Adipocyte (in vitro differentiated cells): ENCODE measurements at regions not wholly inside any gene's neighbourhood (a gene's known extent, or its start where the extent isn't known, plus 50 kb on each side); places are given as distances from the start of the nearest gene placed in this dataset.
A peak's percentile ranks its signal among the peaks of the same experiment; 100 is the strongest.

ENCODE experiments used
- DNase-seq: peaks from one replicate; pipeline ENCODE4 v3.0.0-alpha.2; 2015; ENCODE audit warnings: low read depth
- H3K27me3 ChIP-seq: replicated peaks from 2 replicates; pipeline ENCODE4 v1.7.0; 2013; ENCODE audit warnings: mild to moderate bottlenecking, low read length, moderate library complexity; ENCODE audit not compliant: control insufficient read depth, insufficient read depth
- H3K36me3 ChIP-seq: 2 replicates; pipeline ENCODE4 v1.7.0; 2013; ENCODE audit warnings: low read length, mild to moderate bottlenecking, moderate library complexity; ENCODE audit not compliant: control insufficient read depth, insufficient read depth, severe bottlenecking
- H3K4me1 ChIP-seq: 2 replicates; pipeline ENCODE4 v1.7.0; 2013; ENCODE audit warnings: mild to moderate bottlenecking, low read length, moderate library complexity; ENCODE audit not compliant: control insufficient read depth, insufficient read depth
- H3K4me3 ChIP-seq: 2 replicates; pipeline ENCODE4 v1.7.0; 2013; ENCODE audit warnings: mild to moderate bottlenecking, low read length, moderate library complexity
- H3K9ac ChIP-seq: 2 replicates; pipeline ENCODE4 v1.7.0; 2013; ENCODE audit warnings: mild to moderate bottlenecking, low read length, moderate library complexity
- H3K9me3 ChIP-seq: 2 replicates; pipeline ENCODE4 v1.7.0; 2013; ENCODE audit warnings: mild to moderate bottlenecking, low read length, moderate library complexity; ENCODE audit not compliant: control insufficient read depth

DNA sequence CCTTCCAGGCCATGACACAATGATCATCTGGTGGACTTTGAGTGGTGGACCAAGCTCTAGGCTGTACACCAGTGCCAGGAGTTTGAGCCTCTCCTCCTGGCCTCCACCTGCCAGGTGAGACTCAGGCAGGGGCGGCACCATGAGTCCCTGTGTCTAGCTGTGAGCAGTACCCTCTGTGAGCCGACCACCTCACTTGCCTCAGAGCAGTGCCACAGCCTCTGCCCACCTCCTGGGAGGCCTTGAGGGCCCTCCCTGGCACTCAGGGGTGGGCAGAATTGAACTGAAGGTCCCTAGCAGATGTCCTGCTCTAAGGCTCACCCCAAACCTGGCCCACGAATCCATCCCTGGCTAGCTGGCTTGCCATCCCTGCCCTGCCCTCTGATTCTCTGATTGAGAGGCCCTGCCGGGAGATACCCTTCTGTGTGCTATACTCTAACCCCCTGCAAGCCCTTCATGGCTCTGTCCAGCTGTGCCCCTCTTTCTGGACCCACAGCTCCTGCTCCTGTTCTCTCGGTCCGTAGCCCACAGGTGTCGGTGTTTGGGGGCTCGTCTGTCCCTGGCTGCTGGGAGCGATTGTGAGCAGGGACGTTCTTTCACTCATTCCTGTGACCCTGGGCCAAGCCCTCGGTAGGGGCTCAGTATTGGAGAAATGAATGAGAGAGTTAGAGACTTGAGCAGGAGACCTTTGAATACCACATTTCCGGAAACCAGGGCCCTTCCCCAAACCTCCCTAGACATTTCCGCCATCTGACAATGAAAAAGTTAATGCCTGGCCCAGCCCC is 70.0 kb downstream of the INHBB start:
- Histone ChIP-seq H3K9me3 (peaks cover 12% of the 10 kb centered on the region), H3K36me3 (no peaks in the 10 kb centered on the region), H3K4me3 (no peak overlapping the region), H3K4me1 (no peaks in the 10 kb centered on the region), H3K27me3 (peaks cover 46% of the 10 kb centered on the region), H3K9ac (no peak overlapping the region)
- no peak for DNase-seq

DNA sequence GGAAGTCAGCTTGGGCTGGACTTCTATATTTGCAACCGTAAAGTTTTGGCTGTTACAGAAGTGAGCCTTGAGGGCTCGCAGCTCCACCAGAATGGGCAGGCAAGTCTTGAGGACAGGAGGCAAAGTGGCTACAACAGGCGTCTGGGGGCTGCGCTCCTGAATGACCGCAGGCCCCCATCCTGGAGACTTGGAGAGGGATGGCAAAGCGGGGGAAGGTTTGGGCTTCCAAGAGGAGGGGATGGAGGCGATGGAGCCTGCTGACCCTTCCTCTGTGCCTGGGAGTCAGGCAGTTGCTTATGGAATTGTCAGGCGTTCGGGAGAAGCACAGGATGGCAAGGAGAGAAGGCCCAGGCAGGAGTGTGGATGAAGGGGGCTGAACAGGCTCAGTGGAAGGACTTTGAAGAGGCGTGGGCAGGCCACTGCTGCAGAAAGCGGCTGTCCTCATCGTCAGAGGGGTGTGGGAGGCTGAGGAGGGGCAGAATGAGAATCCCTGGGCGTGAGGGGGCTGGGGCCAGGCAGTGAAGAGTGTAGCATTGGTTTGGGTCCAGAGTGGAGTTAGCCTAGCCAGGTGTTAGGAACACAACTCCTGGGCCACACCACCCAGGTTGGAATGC is 72.3 kb downstream of the INHBB start:
- Histone ChIP-seq H3K36me3 (no peaks in the 10 kb centered on the region), H3K4me1 (no peaks in the 10 kb centered on the region), H3K9me3 (no peaks in the 10 kb centered on the region), H3K9ac (no peak overlapping the region), H3K27me3 (peaks cover 64% of the 10 kb centered on the region), H3K4me3 (no peak overlapping the region)
- DNase-seq = no peak

DNA sequence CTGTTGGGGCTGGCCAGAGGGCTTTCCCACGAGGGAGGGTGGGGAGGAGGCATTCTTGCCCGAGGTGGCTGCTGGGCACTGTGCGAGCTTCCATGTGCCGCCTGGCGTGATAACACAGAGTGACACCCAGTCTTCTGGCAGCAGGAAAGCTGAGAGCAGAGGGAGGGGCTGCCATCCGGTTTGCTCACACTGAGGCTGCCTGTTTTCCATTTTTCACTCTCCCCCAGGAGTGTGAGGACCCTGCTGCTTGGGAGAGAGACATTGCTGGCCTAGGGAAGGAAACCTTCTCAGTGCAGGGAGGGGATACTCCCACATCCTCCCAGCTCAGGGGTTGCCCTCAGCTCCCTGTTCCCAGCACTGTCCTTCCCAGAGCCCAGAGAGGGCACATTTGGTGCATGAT is 73.1 kb downstream of the INHBB start:
- Histone ChIP-seq H3K4me3 (no peak overlapping the region), H3K9ac (no peak overlapping the region), H3K4me1 (no peaks in the 10 kb centered on the region), H3K9me3 (no peaks in the 10 kb centered on the region), H3K27me3 (peaks cover 64% of the 10 kb centered on the region), H3K36me3 (no peaks in the 10 kb centered on the region)
- DNase-seq = no peak

DNA sequence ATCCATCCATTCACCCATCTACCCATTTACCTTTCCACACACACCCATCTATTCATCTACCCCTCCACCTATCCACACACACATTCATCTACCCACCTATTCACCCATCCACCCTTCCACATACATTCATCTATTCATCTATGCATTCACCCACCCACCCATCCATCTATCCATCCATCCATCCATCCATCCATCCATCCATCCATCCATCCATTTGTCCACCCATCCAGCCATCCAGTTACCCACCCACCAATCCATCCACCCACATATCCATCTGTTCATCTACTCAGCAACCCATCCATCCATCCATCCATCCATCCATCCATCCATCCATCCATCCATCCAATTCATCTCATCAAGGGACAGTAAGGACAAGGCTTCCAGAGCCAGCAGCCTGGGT is 74.0 kb downstream of the INHBB start:
- H3K9me3 ChIP-seq = no peaks in the 10 kb centered on the region
- H3K4me3 ChIP-seq = no peak overlapping the region
- peaks cover 65% of the 10 kb centered on the region for H3K27me3 ChIP-seq
- no peak overlapping the region for H3K9ac ChIP-seq
- no peaks in the 10 kb centered on the region for H3K36me3 ChIP-seq
- H3K4me1 ChIP-seq = no peaks in the 10 kb centered on the region
- no peak for DNase-seq

DNA sequence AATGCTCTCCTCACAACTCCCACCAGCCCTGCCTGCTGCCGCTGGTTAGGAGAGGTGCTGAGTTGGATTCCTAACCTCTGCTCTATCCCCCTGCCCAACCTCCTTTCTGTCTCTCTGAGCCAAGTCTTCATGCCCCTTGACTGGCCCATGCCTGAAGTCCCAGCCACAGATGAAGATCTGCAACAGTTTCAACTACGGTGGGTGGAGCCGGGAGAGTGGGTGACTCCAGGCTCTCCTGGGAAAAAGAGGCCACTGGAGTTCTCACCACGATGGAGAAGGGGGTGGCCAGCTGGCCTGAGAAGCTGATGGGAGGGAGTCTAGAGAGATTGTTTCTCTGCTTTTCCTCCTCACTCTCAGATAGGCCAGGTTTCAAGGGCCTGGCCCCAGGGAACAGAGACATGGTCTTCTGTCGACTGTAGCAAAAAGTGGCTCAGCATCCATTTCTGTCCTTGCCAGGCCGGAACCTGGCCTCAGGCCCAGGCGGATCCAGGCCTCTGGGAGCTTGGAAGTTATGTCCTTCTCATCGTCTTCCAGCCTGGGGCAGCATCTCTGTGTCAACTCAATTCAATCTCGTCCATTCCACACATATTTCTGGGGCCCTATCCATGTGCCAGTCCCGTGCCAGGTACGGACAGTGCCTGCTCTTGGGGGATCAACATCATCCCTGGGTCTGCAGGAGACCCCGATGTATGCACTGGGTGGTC is 75.3 kb downstream of the INHBB start:
- H3K4me3 ChIP-seq = no peak overlapping the region
- DNase-seq = no peak
- no peaks in the 10 kb centered on the region for H3K4me1 ChIP-seq
- peaks cover 75% of the 10 kb centered on the region for H3K27me3 ChIP-seq
- no peaks in the 10 kb centered on the region for H3K9me3 ChIP-seq
- no peaks in the 10 kb centered on the region for H3K36me3 ChIP-seq
- H3K9ac ChIP-seq = no peak overlapping the region

DNA sequence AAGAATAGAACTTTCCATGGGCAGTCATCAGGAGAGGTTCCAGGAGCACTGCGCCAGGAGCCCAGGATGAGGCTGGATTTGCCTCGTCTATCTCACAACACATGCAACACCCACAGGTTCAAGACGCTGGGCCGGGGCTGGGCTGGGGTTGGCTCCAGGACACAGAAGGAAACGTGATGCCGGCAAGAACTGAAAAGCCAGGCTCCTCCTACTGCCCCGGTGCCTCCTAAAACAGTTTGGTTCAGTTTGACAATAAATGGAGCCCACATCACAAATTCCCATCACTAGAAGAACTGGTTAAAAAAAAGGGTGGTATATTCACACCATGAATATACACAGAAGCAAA is 75.9 kb downstream of the INHBB start:
- Histone ChIP-seq H3K36me3 (no peaks in the 10 kb centered on the region), H3K4me3 (no peak overlapping the region), H3K4me1 (no peaks in the 10 kb centered on the region), H3K9me3 (no peaks in the 10 kb centered on the region), H3K9ac (no peak overlapping the region), H3K27me3 (peaks cover 79% of the 10 kb centered on the region)
- no peak for DNase-seq

DNA sequence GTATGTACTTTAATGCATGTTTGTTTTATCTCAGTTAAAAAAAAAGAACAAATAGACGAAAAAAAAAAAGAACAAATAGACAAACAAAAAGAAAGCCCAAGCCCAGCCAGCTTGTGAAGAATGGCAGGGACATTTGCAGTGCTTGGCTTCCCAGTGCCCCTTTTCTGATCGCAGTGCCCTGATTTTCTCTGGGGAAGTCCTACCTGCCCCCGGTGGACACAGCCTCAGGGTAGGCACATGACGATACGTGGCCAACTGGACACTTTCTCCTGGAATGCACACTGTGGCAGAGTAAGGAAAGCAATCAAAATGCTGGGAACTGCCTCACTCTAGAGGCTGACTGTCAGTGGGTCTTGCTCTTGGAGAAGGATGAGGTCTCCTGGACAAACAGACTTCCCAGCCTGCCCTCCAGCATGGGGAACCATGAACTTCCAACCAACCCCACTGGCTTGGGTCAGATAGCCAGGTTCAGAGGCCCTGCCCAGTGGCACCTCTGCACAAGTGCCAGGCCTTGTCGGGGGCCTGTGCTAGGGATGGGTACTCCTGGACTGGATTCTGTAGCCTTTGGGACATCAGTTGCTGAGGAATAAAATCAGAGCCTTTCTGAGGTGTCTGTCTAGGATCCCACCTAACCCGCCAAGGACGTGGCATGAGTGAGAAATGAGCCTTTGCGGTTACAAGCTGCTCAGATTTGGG is 76.7 kb downstream of the INHBB start:
- Histone ChIP-seq H3K9me3 (no peaks in the 10 kb centered on the region), H3K4me3 (no peak overlapping the region), H3K27me3 (peaks cover 78% of the 10 kb centered on the region), H3K9ac (no peak overlapping the region), H3K36me3 (no peaks in the 10 kb centered on the region), H3K4me1 (no peaks in the 10 kb centered on the region)
- DNase-seq = no peak

DNA sequence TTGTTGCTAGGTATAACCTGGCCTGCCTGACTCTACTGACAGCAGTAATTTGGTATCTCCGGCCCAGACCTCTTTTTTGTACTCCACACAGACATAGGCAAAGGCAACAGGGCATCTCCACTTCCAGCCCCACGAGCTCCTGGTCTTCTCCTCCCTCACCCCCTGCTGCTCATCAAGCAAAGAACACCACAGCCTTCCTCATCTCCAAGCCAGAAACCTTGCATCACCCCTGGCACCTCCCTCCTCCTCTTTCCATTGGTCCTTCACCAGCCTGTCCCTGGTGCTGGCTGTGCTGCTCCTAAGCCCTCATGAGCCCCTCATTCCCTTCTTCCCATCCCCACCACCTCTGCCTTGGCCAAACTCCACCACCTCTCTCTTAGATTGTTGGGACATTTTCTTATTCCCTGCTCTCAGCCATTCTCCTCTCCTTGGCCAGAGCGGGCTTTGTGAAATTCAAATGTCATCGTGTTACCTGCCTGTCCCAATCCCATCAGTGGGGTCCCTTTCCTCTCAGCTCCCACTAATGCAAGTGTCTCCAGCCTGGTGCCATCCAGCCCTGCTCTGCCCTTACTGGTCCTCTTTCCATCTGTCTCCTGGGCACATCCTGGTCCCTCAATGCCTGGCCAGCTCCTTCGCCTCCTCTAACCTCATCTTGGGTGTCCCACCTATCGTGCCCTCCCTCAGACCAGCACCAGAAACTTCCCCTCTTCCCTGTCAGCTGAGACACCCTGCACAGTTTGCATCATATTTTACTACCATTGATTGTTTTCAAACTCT is 77.4 kb downstream of the INHBB start:
- Histone ChIP-seq H3K4me1 (no peaks in the 10 kb centered on the region), H3K36me3 (no peaks in the 10 kb centered on the region), H3K4me3 (no peak overlapping the region), H3K27me3 (peaks cover 73% of the 10 kb centered on the region), H3K9ac (no peak overlapping the region), H3K9me3 (no peaks in the 10 kb centered on the region)
- peak; percentile 24 for DNase-seq

DNA sequence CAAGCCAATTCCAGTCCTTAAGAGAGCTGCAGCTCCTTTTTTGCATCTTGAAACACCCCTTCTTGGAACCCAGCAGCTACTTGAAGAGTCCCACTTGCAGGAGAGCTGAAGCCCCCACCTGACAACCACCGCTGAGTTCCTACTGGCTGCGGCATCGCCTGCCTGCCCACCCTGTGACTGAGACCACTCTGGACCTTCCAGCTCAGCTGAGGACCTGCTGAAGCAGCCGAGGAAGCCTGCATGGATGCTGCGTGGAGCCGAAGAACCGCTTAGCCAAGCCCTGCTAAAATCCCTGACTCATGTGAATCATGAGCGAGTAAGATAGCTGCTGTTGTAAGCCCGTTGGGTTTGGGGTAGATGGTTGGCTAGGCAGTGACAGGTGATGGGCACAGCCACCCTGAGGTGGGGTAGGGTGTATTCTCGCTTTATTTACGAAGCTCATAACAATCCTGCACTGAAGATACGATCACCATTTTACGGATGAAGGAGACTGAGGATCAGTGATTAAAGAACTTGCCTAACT is 78.4 kb downstream of the INHBB start:
- Histone ChIP-seq H3K27me3 (peaks cover 67% of the 10 kb centered on the region), H3K4me3 (no peak overlapping the region), H3K4me1 (no peaks in the 10 kb centered on the region), H3K9me3 (no peaks in the 10 kb centered on the region), H3K36me3 (no peaks in the 10 kb centered on the region), H3K9ac (no peak overlapping the region)
- DNase-seq = no peak

DNA sequence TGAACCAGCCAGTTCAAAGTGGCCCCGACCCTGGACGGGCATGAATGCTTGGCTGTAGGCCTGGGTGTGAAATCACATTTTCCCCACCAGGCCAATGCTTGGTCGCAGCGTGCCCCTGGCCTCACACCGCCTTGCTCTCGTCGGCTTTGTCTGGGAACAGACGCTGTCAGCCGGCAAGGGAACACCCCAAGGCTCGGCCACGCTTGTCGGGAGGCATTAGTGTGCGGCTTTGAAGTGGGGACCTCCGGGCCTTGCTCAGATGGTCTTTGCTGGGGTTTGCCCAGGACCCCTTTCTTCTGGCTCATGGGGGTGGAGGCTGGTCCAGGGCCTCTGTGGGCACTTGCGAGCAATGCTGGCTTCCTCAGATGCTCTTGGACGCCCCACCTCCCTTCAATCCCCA is 79.1 kb downstream of the INHBB start:
- Histone ChIP-seq H3K4me1 (no peaks in the 10 kb centered on the region), H3K9me3 (no peaks in the 10 kb centered on the region), H3K4me3 (no peak overlapping the region), H3K36me3 (no peaks in the 10 kb centered on the region), H3K27me3 (peaks cover 61% of the 10 kb centered on the region), H3K9ac (no peak overlapping the region)
- DNase-seq = no peak
